Muscle layer of colon (tissue), 2 donors: ENCODE measurements at regions not wholly inside any gene's neighbourhood (a gene's known extent, or its start where the extent isn't known, plus 50 kb on each side); places are given as distances from the start of the nearest gene placed in this dataset.
"Not testable (repeated sequence)": the region's sequence is repeated elsewhere in the genome, so short reads cannot be mapped to it uniquely, and the experiment has no call there.

Experiments
- H3K27ac ChIP-seq: one replicate; pipeline ENCODE4 v1.7.0; 2013; ENCODE audit warnings: low read depth, mild to moderate bottlenecking, low read length, moderate library complexity
- H3K27me3 ChIP-seq, 2 donors: one replicate each; pipeline ENCODE4 v1.7.0; 2013; ENCODE audit warnings: low read length in 2 of 2, mild to moderate bottlenecking in 2 of 2; ENCODE audit not compliant: insufficient read depth in 2 of 2, control insufficient read depth in 1 of 2
- H3K36me3 ChIP-seq: one replicate; pipeline ENCODE4 v1.7.0; 2013; ENCODE audit warnings: mild to moderate bottlenecking, low read length; ENCODE audit not compliant: insufficient read depth
- H3K4me1 ChIP-seq: one replicate; pipeline ENCODE4 v1.7.0; 2013; ENCODE audit warnings: mild to moderate bottlenecking, low read length; ENCODE audit not compliant: insufficient read depth
- H3K4me3 ChIP-seq, 2 donors: one replicate each; pipeline ENCODE4 v1.7.0; 2013; ENCODE audit warnings: low read length in 2 of 2, low read depth in 1 of 2, mild to moderate bottlenecking in 1 of 2, moderate library complexity in 1 of 2
- H3K9ac ChIP-seq: one replicate; pipeline ENCODE4 v1.7.0; 2013; ENCODE audit warnings: low read length
- H3K9me3 ChIP-seq: one replicate; pipeline ENCODE4 v1.7.0; 2013; ENCODE audit warnings: mild to moderate bottlenecking, low read length
- donor health status: abdominal sarcoma.
- donor health status: Adenocarcinoma of cecum.

- not testable (repeated sequence) for H3K9ac ChIP-seq, H3K27me3 ChIP-seq, H3K4me3 ChIP-seq, H3K36me3 ChIP-seq, H3K27ac ChIP-seq, H3K9me3 ChIP-seq, H3K4me1 ChIP-seq
Observed at GRCh38 chr3:118539820-118540447, 494.7 kb downstream of the IGSF11 start.

- not testable (repeated sequence) for H3K27ac ChIP-seq, H3K4me3 ChIP-seq, H3K36me3 ChIP-seq, H3K4me1 ChIP-seq, H3K9ac ChIP-seq, H3K27me3 ChIP-seq, H3K9me3 ChIP-seq
Observed at GRCh38 chr3:118540448-118540821, 494.2 kb downstream of the IGSF11 start.

DNA sequence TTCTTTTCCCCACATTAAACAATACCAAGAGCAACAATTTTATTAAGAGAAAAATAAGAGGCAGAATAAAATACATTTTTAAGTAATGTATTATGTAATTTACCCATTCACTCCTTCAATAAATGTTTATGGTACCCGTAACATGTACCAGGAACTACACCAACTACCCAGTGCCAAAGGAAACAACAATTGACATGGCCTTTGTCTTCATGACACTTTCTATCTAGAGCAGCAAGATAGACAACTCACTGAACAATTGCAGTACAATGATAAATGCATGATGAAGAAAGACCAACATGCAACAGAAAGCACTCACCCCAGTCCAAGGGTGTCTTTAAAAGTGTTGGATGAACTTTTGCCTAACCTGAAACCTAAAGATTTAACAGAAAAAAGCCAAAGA, 493.8 kb downstream of the IGSF11 start:
- H3K27ac ChIP-seq = no peak overlapping the region
- H3K4me1 ChIP-seq = no peaks in the 10 kb centered on the region
- no peaks in the 10 kb centered on the region for H3K9me3 ChIP-seq
- no peak overlapping the region for H3K9ac ChIP-seq
- no peak overlapping the region for H3K4me3 ChIP-seq
- H3K27me3 ChIP-seq = no peaks in the 10 kb centered on the region
- H3K36me3 ChIP-seq = no peaks in the 10 kb centered on the region

- Histone ChIP-seq H3K9ac (no peak overlapping the region), H3K36me3 (no peaks in the 10 kb centered on the region), H3K4me3 (no peak overlapping the region), H3K9me3 (no peaks in the 10 kb centered on the region), H3K27me3 (no peaks in the 10 kb centered on the region), H3K27ac (no peak overlapping the region), H3K4me1 (no peaks in the 10 kb centered on the region)
Observed at GRCh38 chr3:118541796-118542195, 492.9 kb downstream of the IGSF11 start.

GRCh38 chr3:118543832-118544231, 490.8 kb downstream of the IGSF11 start:
- no peak overlapping the region for H3K4me3 ChIP-seq
- H3K9ac ChIP-seq = no peak overlapping the region
- no peaks in the 10 kb centered on the region for H3K9me3 ChIP-seq
- no peaks in the 10 kb centered on the region for H3K27me3 ChIP-seq
- no peaks in the 10 kb centered on the region for H3K36me3 ChIP-seq
- H3K4me1 ChIP-seq = no peaks in the 10 kb centered on the region
- no peak overlapping the region for H3K27ac ChIP-seq

DNA sequence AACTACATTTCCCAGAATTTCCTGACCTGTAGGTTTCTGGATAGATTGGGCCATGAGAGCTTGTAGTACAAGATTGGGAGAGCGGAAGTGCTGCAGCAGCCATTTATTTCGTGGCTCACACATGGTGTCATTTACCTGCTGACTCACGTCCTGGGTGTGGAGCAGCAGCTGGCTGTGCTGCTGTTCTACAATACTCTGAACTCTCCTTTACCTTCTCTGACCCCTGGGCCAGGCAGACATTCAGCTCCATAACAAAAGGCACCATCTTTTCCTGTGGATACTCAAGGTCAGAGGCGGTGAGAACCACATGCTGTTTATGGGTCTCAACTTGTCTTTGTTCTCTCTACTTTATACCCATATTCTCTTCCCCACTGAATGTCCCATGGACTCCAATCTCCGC, 490.2 kb downstream of the IGSF11 start:
- Histone ChIP-seq H3K36me3 (no peaks in the 10 kb centered on the region), H3K9me3 (no peaks in the 10 kb centered on the region), H3K9ac (no peak overlapping the region), H3K4me1 (no peaks in the 10 kb centered on the region), H3K27me3 (no peaks in the 10 kb centered on the region), H3K27ac (no peak overlapping the region), H3K4me3 (no peak overlapping the region)

DNA sequence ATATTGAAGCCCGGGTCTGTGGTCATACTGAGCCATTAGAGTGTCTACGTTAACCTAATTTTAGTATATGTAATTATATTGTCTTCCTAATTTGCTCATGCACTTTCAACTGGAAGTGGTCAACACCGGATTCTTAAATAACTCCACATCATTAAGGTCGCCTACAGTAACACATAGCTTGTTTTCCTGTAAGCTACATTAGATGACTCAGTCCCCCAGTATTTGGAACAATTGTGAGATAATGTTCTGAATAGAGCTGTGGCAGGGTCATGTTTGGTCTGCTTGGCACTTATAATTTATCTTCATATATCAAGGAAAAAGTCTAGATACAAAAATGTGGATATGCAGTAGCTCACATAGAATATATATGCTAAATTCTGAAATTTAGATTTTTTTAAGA, 486.2 kb downstream of the IGSF11 start:
- no peak overlapping the region for H3K4me3 ChIP-seq
- no peak overlapping the region for H3K9ac ChIP-seq
- no peaks in the 10 kb centered on the region for H3K36me3 ChIP-seq
- no peaks in the 10 kb centered on the region for H3K4me1 ChIP-seq
- H3K27me3 ChIP-seq = no peaks in the 10 kb centered on the region
- no peaks in the 10 kb centered on the region for H3K9me3 ChIP-seq
- no peak overlapping the region for H3K27ac ChIP-seq

DNA sequence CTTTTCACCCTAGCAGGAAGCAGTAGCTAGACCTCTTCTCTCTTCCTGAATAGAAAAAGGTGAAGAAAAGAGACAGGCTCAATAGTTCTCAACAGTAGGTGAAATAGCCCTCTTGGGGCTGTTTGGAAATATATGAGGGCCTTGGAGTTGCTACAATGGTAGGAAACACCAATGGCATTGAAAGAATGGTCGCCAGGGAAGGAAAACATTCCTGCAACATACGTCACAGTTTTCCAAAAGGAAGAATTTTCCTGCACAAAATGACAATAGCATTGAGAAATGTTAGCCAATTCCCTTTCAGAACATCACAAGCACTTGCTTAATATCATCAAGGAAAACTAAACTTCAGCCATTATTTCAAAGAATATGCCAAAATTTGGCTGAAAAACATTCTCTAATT, 484.5 kb downstream of the IGSF11 start:
- no peaks in the 10 kb centered on the region for H3K4me1 ChIP-seq
- no peaks in the 10 kb centered on the region for H3K9me3 ChIP-seq
- H3K4me3 ChIP-seq = no peak overlapping the region
- H3K27ac ChIP-seq = no peak overlapping the region
- H3K9ac ChIP-seq = no peak overlapping the region
- H3K36me3 ChIP-seq = no peaks in the 10 kb centered on the region
- no peaks in the 10 kb centered on the region for H3K27me3 ChIP-seq

GRCh38 chr3:118550556-118550955, 484.1 kb downstream of the IGSF11 start:
- Histone ChIP-seq H3K27me3 (no peaks in the 10 kb centered on the region), H3K36me3 (no peaks in the 10 kb centered on the region), H3K9me3 (no peaks in the 10 kb centered on the region), H3K4me1 (no peaks in the 10 kb centered on the region), H3K9ac (no peak overlapping the region), H3K4me3 (no peak overlapping the region), H3K27ac (no peak overlapping the region)

- no peaks in the 10 kb centered on the region for H3K27me3 ChIP-seq
- no peak overlapping the region for H3K4me3 ChIP-seq
- no peak overlapping the region for H3K27ac ChIP-seq
- no peak overlapping the region for H3K9ac ChIP-seq
- H3K9me3 ChIP-seq = no peaks in the 10 kb centered on the region
- no peaks in the 10 kb centered on the region for H3K36me3 ChIP-seq
- H3K4me1 ChIP-seq = no peaks in the 10 kb centered on the region
Observed at GRCh38 chr3:118554148-118554838, 480.4 kb downstream of the IGSF11 start.

GRCh38 chr3:118556983-118557382, 477.7 kb downstream of the IGSF11 start:
- Histone ChIP-seq H3K36me3 (no peaks in the 10 kb centered on the region), H3K27me3 (no peaks in the 10 kb centered on the region), H3K4me3 (no peak overlapping the region), H3K9ac (no peak overlapping the region), H3K4me1 (no peaks in the 10 kb centered on the region), H3K27ac (no peak overlapping the region), H3K9me3 (no peaks in the 10 kb centered on the region)

DNA sequence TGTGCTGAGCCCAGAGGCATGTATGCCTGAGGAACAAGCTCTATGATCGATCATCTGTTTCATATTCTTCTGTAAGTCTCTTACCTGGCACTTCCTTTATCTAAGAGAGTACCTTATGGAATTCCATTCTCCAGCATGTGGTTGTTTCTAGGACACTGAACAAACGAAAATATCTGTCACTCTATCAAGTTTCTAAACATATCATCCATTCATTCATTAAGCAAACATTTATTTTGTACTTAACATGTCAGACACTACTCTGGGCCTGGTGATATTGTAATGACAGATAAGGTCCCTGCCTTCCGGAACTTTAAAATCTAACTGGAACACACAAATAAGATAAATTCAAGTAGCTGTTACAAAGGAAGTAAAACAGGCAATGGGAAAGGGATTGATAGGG, 477.1 kb downstream of the IGSF11 start:
- Histone ChIP-seq H3K4me1 (no peaks in the 10 kb centered on the region), H3K27ac (no peak overlapping the region), H3K27me3 (no peaks in the 10 kb centered on the region), H3K4me3 (no peak overlapping the region), H3K9me3 (no peaks in the 10 kb centered on the region), H3K36me3 (no peaks in the 10 kb centered on the region), H3K9ac (no peak overlapping the region)
